Bronchial epithelial cell (primary cell): ENCODE measurements at regions not wholly inside any gene's neighbourhood (a gene's known extent, or its start where the extent isn't known, plus 50 kb on each side); places are given as distances from the start of the nearest gene placed in this dataset.

ENCODE experiments used
- DNase-seq: peaks from one replicate; pipeline ENCODE4 v3.0.0-alpha.2; 2010; ENCODE audit warnings: low read depth
- FAIRE-seq: peaks from 2 replicates; lab custom pipeline; 2011; peaks lifted over from hg19 to GRCh38; lab: Jason Lieb, UNC
- H3K27me3 ChIP-seq: 2 replicates; pipeline ENCODE4 v1.5.1; 2011; ENCODE audit warnings: low read length; ENCODE audit not compliant: control insufficient read depth, insufficient read depth
- H3K36me3 ChIP-seq: 2 replicates; pipeline ENCODE4 v1.5.1; 2011; ENCODE audit warnings: low read length; ENCODE audit not compliant: control insufficient read depth, insufficient read depth
- H3K4me3 ChIP-seq: 2 replicates; pipeline ENCODE4 v1.5.1; 2011; ENCODE audit warnings: mild to moderate bottlenecking, low read depth, low read length, control low read depth
- CTCF ChIP-seq: IDR thresholded peaks from 2 replicates; pipeline ENCODE4 v1.5.1; 2011; ENCODE audit warnings: mild to moderate bottlenecking, moderate library complexity, low read length, control low read depth, inconsistent platforms; ENCODE audit not compliant: insufficient read depth, severe bottlenecking

GRCh38 chr6:115677198-115677597 lies 383.5 kb downstream of the FRK start:
- no peak for TF ChIP-seq CTCF
- Histone ChIP-seq H3K36me3 (no peaks in the 10 kb centered on the region), H3K27me3 (no peaks in the 10 kb centered on the region), H3K4me3 (no peak overlapping the region)
- FAIRE-seq (no peak), DNase-seq (no peak)

- no peak for TF ChIP-seq CTCF
- H3K36me3 ChIP-seq = no peaks in the 10 kb centered on the region
- FAIRE-seq (no peak), DNase-seq (no peak)
- H3K27me3 ChIP-seq = no peaks in the 10 kb centered on the region
- H3K4me3 ChIP-seq = no peak overlapping the region
Observed at GRCh38 chr6:115675443-115675842, 385.2 kb downstream of the FRK start.

GRCh38 chr6:115668781-115669180 lies 391.9 kb downstream of the FRK start:
- TF ChIP-seq CTCF = no peak
- no peak for FAIRE-seq
- no peaks in the 10 kb centered on the region for H3K27me3 ChIP-seq
- H3K36me3 ChIP-seq = no peaks in the 10 kb centered on the region
- no peak overlapping the region for H3K4me3 ChIP-seq
- DNase-seq = no peak

GRCh38 chr6:115668211-115668610 lies 392.5 kb downstream of the FRK start:
- DNase-seq (no peak), FAIRE-seq (no peak)
- no peak for TF ChIP-seq CTCF
- Histone ChIP-seq H3K4me3 (no peak overlapping the region), H3K36me3 (no peaks in the 10 kb centered on the region), H3K27me3 (no peaks in the 10 kb centered on the region)

GRCh38 chr6:115667478-115668026 lies 393.1 kb downstream of the FRK start:
- DNase-seq (no peak), FAIRE-seq (no peak)
- no peaks in the 10 kb centered on the region for H3K36me3 ChIP-seq
- no peaks in the 10 kb centered on the region for H3K27me3 ChIP-seq
- no peak for TF ChIP-seq CTCF
- no peak overlapping the region for H3K4me3 ChIP-seq

- no peak for FAIRE-seq
- no peak for TF ChIP-seq CTCF
Observed at GRCh38 chr6:115666997-115667396, 393.7 kb downstream of the FRK start.

More at GRCh38 chr6:115666997-115667396, 393.7 kb downstream of the FRK start:
- no peaks in the 10 kb centered on the region for H3K27me3 ChIP-seq
- H3K36me3 ChIP-seq = no peaks in the 10 kb centered on the region
- H3K4me3 ChIP-seq = no peak overlapping the region
- no peak for DNase-seq
